ENCODE measurements at regions not wholly inside any gene's neighbourhood (a gene's known extent, or its start where the extent isn't known, plus 50 kb on each side); places are given as distances from the start of the nearest gene placed in this dataset.

GRCh38 chr13:79779761-79780160, 298.8 kb downstream of the NDFIP2 start:
- H3K27ac ChIP-seq (ENCODE audit: low read depth, low read length, poor library complexity, severe bottlenecking) = no peak overlapping the region
- DNase-seq (ENCODE audit: low spot score) = peak; percentile 26
- no peak for TF ChIP-seq EZH2 (IDR thresholded peaks at IDR 0.05; ENCODE audit: borderline replicate concordance, low read depth, low read length, poor library complexity, severe bottlenecking)
- H3K4me3 ChIP-seq (ENCODE audit: low read depth, low read length, poor library complexity, severe bottlenecking) = no peak overlapping the region
- peaks cover 22% of the 10 kb centered on the region for H3K4me1 ChIP-seq (ENCODE audit: insufficient read depth, low read length, poor library complexity, severe bottlenecking)
- H3K9me3 ChIP-seq (ENCODE audit: low read depth, low read length, poor library complexity, severe bottlenecking) = no peaks in the 10 kb centered on the region
- no peaks in the 10 kb centered on the region for H3K36me3 ChIP-seq (ENCODE audit: insufficient read depth, low read length, poor library complexity, severe bottlenecking)
- H3K27me3 ChIP-seq (replicated peaks; ENCODE audit: insufficient read depth, low read depth, low read length, poor library complexity) = no peaks in the 10 kb centered on the region
- intact Hi-C loops (cut with micrococcal nuclease; ENCODE audit: unreplicated experiment) = loop anchor here (5.0 to 10.0 kb wide), 3 partner anchors 455 to 1235 kb away; no protein-coding TSS in a partner anchor
- BruUV-seq (replicated peaks) = no TSS peak
- POLR2A ChIA-PET (ENCODE audit: low non-redundant PET) = no interaction called here
- CTCF ChIA-PET = no interaction called here

- H3K27me3 ChIP-seq (replicated peaks; ENCODE audit: insufficient read depth, low read depth, low read length, poor library complexity) = no peaks in the 10 kb centered on the region
- intact Hi-C loops (cut with micrococcal nuclease; ENCODE audit: unreplicated experiment) = loop anchor here (5.0 to 10.0 kb wide), 3 partner anchors 456 to 1236 kb away; no protein-coding TSS in a partner anchor
- H3K4me3 ChIP-seq (ENCODE audit: low read depth, low read length, poor library complexity, severe bottlenecking) = no peak overlapping the region
- no peaks in the 10 kb centered on the region for H3K9me3 ChIP-seq (ENCODE audit: low read depth, low read length, poor library complexity, severe bottlenecking)
- BruUV-seq (replicated peaks) = no TSS peak
- H3K36me3 ChIP-seq (ENCODE audit: insufficient read depth, low read length, poor library complexity, severe bottlenecking) = no peaks in the 10 kb centered on the region
- H3K4me1 ChIP-seq (ENCODE audit: insufficient read depth, low read length, poor library complexity, severe bottlenecking) = peaks cover 22% of the 10 kb centered on the region
- no peak overlapping the region for H3K27ac ChIP-seq (ENCODE audit: low read depth, low read length, poor library complexity, severe bottlenecking)
- CTCF ChIA-PET = no interaction called here
- POLR2A ChIA-PET (ENCODE audit: low non-redundant PET) = no interaction called here
- TF ChIP-seq EZH2 (IDR thresholded peaks at IDR 0.05; ENCODE audit: borderline replicate concordance, low read depth, low read length, poor library complexity, severe bottlenecking) (no peak), CTCF (conservative IDR thresholded peaks at IDR 0.05; ENCODE audit: low read depth, low read length) (no peak)
- no peak for DNase-seq (ENCODE audit: low spot score)
These were observed 297.9 kb downstream of the NDFIP2 start for GRCh38 chr13:79778741-79779460.

- Histone ChIP-seq H3K9me3 (ENCODE audit: low read depth, low read length, poor library complexity, severe bottlenecking) (no peaks in the 10 kb centered on the region), H3K4me3 (ENCODE audit: low read depth, low read length, poor library complexity, severe bottlenecking) (no peak overlapping the region), H3K36me3 (ENCODE audit: insufficient read depth, low read length, poor library complexity, severe bottlenecking) (no peaks in the 10 kb centered on the region), H3K27ac (ENCODE audit: low read depth, low read length, poor library complexity, severe bottlenecking) (no peak overlapping the region), H3K27me3 (replicated peaks; ENCODE audit: insufficient read depth, low read depth, low read length, poor library complexity) (no peaks in the 10 kb centered on the region), H3K4me1 (ENCODE audit: insufficient read depth, low read length, poor library complexity, severe bottlenecking) (peaks cover 22% of the 10 kb centered on the region)
- no peak for DNase-seq (ENCODE audit: low spot score)
- POLR2A ChIA-PET (ENCODE audit: low non-redundant PET) = no interaction called here
- BruUV-seq (replicated peaks) = no TSS peak
- intact Hi-C loops (cut with micrococcal nuclease; ENCODE audit: unreplicated experiment) = loop anchor here (5.0 to 10.0 kb wide), 3 partner anchors 457 to 1237 kb away; no protein-coding TSS in a partner anchor
- TF ChIP-seq CTCF (conservative IDR thresholded peaks at IDR 0.05; ENCODE audit: low read depth, low read length) (no peak), EZH2 (IDR thresholded peaks at IDR 0.05; ENCODE audit: borderline replicate concordance, low read depth, low read length, poor library complexity, severe bottlenecking) (no peak)
- CTCF ChIA-PET = no interaction called here
These were observed 296.5 kb downstream of the NDFIP2 start for GRCh38 chr13:79777504-79777903.
